Fibroblast of upper back skin (primary cell): ENCODE measurements at regions not wholly inside any gene's neighbourhood (a gene's known extent, or its start where the extent isn't known, plus 50 kb on each side); places are given as distances from the start of the nearest gene placed in this dataset.
"Not testable (repeated sequence)": the region's sequence is repeated elsewhere in the genome, so short reads cannot be mapped to it uniquely, and the experiment has no call there.

Source experiments
- DNase-seq: peaks from one replicate; pipeline ENCODE4 v3.0.0-alpha.2; 2013

GRCh38 chr7:41578700-41579099, 124.2 kb downstream of the INHBA start:
- DNase-seq = no peak

DNA sequence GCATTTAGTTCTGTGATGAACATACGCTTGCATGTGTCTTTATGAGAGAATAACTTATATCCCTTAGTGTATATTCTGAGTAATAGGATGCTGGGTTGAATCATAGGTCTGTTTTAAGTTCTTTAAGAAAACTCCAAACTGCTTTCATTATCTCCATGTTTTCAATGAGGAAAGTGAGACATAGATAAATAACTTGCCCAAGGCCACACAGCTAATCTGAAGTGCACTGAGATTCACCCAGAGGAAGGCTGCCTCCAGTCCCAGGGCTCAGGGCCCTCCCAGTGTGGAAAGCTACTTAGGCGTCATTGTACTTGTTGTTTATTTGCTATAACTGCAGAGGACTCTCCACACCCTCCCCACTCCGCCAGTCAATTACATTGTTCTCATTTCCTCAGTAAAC, 126.7 kb downstream of the INHBA start:
- DNase-seq = peak; percentile 27

DNA sequence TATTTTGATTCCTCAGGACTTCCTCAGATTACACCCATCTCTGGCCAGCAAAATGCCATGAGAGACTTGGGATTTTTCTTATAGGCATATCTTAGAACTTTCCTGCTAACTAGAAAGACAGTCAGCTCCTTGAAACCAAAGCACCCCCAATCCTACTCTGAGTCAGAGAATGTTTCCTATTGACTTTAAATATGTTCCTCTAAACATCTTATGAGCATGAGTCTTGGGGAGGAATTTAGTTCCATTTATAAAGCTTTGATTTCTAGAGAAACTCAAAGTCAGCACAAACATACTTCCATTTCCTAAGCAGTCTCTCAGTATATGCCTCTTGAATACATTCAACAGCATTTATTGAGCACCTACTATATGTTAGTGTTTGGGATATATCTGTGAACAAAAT, 128.5 kb downstream of the INHBA start:
- DNase-seq = peak; percentile 45

DNA sequence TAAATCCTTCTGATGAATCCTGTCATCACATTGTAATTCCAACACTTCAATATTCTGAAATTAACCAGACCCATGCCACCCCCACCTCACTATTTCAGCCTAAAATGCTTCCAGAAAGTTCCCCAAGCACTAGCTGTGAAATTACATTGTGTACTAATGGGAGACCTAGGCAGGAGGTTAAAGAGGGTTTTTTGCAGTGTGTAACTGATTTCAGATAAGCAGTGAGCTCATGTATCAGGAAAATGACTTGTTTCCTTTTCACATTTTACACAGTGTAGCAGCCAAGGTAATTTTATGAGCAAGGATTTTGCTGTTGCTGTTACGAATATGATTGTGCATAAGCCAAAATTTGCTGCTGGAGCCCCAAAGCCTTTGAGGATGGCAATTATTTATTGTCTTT, 129.0 kb downstream of the INHBA start:
- no peak for DNase-seq

DNA sequence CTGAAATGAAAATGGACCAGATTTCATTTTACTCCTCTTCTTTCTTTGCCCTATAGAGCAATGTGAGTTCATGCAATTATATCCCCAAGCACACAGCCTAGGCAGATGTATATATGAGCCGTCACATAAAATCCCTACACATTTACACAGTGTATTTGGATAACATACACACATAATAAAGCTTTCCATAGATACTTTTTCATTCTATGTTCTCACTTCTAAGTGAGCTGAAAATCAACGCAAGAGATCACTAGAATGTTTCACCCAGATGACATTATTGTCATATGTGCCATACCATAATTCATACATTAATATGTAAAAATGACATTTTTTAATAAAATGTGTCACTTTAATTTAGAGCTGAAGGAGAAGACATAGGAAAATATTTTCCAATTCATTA, 129.4 kb downstream of the INHBA start:
- no peak for DNase-seq

- DNase-seq = no peak
Observed at GRCh38 chr7:41573015-41573414, 129.9 kb downstream of the INHBA start.

GRCh38 chr7:41571573-41571972, 131.3 kb downstream of the INHBA start:
- DNase-seq = no peak

GRCh38 chr7:41570766-41571165, 132.1 kb downstream of the INHBA start:
- DNase-seq = no peak

GRCh38 chr7:41568135-41568534, 134.8 kb downstream of the INHBA start:
- no peak for DNase-seq

DNA sequence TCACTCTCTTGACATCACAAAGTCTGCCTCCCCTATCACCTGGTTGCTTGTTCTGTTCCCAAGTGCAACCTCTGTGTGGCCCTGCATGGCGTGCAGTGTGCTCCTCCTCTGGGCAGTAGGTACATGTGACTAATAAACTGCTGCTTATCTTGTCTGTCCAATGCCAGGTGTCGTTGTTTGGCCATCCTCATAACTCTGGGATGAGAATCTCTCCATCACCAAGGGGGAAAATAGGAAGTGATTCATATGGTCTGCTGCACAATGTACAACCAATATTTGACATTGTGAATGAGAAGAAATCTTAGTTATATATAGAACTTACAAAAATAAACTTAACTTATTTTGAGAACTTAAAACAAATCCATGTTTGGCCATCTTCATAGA, 135.2 kb downstream of the INHBA start:
- peak; percentile 38 for DNase-seq

DNA sequence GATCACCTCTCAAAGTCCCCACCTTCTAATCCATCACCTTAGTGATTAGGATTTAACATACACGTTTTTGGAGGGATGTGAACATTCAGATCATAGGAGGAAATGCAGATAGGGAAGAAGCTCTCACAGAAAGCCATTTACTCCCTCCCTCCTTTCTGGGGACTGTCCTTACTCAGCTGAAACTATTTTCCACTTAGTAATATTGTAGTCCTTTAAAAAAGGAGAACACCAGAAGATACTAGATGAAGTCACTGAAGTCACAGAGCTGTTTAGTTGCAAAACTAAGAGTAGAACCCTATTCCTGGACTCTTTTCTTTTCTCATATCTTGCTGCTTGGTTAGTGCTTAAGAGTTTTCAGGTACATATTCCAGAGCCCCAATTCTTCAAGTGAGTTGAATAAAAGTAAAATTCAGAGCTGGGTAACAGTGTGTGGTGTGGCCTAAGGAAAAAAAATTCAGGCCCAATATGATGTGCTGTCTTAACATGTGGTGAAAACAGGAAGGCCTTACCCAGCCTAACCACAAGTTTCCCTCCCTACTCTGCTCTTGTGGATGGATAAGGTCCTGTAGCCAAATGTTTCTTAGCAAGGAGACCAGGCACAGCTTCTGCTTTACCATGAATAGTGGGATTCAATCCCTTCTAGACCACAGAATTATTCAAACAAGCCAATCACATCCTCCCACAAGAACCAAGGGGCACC, 135.7 kb downstream of the INHBA start:
- DNase-seq = peak; percentile 24

GRCh38 chr7:41566581-41566980, 136.3 kb downstream of the INHBA start:
- no peak for DNase-seq

DNA sequence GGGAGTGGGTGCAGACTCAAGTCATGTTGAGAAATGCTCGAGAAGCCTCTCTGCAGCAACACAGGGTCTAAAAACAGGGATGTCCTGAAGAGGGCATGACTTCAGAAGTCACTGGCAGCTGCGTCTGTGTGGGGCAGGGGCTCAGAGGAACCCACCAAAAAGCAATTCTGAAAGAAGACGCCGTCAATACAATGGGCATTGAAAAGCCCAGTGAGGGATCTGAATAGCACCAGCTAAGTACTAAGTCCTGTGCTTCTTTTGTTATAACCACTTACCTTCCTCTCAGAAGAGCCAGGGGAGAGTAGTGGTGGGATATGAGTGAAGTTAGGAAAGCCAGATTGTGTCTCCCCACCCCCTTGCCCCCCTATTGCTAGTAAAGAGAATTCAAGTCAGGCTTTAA, 137.2 kb downstream of the INHBA start:
- no peak for DNase-seq

DNA sequence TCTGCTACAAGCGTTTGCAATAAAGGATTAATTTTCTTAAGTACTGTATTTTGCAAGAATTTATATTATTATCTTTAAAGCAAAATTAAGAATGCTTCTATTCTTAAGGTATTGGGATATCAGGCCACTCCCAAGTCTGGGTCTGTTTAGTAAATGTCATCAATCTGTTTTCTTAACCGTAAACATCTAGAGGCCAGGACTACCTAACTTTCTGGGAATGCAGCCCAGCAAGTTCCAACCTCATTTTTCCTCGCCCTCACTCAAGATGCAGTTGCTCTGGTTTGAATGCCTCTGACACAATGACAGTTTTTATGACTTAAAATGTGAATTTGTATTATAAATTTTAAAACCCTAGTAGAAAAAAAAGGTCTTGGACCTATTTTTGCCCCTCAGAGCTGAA, 143.5 kb downstream of the INHBA start:
- no peak for DNase-seq

- no peak for DNase-seq
Observed at GRCh38 chr7:41554481-41554880, 148.4 kb downstream of the INHBA start.

DNA sequence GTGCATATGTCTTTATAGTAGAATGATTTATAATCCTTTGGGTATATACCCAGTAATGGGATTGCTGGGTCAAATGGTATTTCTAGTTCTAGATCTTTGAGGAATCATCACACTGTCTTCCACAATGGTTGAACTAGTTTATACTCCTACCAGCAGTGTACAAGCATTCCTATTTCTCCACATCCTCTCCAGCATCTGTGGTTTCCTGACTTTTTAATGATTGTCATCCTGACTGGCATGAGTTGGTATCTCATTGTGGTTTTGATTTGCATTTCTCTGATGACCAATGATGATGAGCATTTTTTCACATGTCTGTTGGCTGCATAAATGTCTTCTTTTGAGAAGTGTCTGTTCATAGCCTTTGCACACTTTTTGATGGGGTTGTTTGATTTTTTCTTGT, 152.8 kb downstream of the INHBA start:
- DNase-seq = not testable (repeated sequence)

- DNase-seq = peak; percentile 35
Observed at GRCh38 chr7:41544241-41544640, 158.6 kb downstream of the INHBA start.

DNA sequence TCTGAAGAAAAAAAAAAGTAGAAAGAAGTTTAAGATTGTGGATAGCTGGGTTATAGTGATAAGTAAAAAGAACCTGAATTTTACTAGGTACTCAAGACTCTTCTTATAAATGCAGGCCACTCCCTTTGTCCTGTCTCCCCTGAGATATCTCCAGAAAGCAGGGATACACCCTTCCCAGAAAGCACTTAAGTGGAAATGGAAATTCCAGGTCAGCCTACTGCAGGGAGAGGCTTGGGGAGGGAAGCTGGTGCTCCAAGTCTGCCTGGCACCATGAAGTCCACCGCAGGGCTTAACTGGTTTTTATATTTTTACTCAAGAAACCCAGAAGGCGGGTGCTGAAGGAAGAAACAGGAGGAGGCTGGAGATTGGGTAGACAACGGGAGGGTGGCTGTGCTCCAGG, 162.3 kb downstream of the INHBA start:
- DNase-seq = no peak

DNA sequence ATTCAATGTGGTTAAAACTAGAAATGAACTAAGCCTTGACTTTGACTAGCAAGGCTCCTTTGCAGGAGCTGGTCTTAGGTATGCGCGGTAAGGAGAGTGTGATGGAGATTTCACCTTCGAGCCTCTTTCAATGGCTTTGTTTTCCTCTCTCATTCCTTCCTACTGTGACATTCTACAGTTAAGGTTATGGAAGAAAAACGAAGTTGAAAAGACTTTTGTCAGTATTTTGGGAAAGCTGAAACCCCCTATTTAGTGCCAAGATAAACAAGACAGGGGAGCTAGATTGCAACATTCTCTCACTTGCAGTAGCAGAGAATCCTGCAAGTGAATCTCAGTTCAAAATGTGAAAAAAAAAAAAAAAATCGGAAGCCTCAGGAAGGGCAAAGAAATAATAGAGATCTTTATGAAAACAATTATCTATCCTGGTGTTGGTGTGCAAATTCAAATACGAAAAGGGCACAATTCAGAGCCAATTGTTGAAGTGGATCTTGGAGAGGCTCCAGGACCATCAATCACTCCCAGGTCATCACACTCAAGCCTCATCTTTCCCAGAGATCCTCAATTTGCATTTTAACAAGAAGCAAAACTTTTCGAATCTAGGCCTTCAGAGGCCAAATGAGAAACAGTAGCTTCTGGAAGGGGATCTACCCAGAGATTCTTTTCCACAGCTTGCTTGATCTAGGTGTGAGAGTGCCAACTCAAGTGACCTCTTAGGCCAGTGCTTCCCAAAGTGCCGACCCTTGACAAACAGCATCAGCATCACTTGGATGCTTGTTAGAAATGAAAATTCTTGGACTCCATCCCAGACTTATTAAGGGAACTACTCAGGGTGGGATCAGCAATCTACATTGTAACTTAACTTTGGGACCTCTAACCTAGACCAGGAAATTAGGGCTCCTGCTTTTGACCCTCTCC, 163.8 kb downstream of the INHBA start:
- DNase-seq = peak; percentile 39

GRCh38 chr7:41536873-41537665, 165.8 kb downstream of the INHBA start:
- DNase-seq = peak; percentile 48

DNA sequence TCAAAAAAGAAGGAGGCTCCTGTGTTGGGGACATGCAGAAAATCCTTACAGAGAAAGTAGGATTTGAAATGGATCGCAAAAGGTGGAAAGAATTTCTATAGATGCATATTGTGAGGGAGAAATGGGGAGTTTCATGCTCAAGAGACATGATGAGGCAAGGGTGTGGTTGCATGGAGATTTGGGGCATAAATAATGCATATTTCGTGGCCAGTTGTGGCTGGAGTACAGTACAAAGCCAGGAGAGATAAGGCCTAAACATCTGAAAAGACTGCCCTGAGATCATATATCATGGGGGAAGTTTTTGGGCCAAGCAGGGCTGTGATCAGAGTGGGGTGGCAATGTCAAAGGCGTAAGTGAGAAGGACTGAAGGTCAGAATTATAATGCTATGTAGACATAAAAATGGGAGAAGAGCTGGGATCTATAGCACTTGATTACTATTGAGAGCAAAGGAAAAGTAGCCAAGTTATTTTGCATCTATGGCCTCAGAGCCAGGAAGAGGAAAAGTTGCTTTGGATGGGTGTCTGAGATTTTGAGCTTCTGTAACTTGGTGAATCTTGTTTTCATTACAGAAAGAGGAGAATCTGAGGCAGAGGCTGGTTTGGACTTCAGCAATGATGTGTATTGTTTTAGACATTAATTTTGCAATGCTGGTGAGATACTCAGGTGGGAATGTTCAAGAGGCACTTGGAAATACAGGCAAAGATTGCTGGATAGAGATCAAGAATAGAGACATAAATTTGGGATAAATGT, 166.6 kb downstream of the INHBA start:
- DNase-seq = peak; percentile 31

DNA sequence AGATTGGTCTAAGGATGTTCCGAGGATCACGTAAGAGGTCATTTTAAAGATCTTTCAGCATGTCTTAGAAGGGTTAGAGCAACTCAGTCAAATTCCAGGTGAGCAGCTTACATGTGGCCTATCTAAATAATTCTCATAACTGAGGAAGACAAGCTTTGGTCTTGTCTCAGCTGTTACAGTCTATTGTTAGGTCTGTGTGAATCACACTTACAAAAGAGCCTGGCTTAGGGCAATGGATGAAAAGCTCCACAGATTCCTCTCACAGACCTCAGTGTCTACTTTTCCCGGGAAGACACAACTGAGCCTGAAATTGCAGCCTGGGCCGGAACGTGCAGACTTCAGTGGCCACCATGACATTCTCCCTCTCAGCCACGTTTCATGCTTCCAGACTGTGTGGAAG, 173.1 kb downstream of the INHBA start:
- no peak for DNase-seq

GRCh38 chr7:41524876-41525275, 178.0 kb downstream of the INHBA start:
- DNase-seq = no peak
